Upper lobe of left lung (tissue), 6 donors: ENCODE measurements at regions not wholly inside any gene's neighbourhood (a gene's known extent, or its start where the extent isn't known, plus 50 kb on each side); places are given as distances from the start of the nearest gene placed in this dataset.

ENCODE experiments used
- ATAC-seq, 2 donors: fragments of 200-7000 bp; cut with Tn5 transposase; one replicate each; pipeline ENCODE4 v1.9.1; 2022; ENCODE audit warnings: mild to moderate bottlenecking in 2 of 2, moderate library complexity in 2 of 2; ENCODE audit not compliant: low FRiP score in 2 of 2
- DNase-seq, 2 donors: peaks; one replicate each; pipeline ENCODE4 v3.0.0-alpha.2; 2019 to 2020
- H3K27ac ChIP-seq, 4 donors: fragments of 200-600 bp; sonication (generic); one replicate each; pipeline ENCODE4 v1.5.1; 2016 to 2019
- H3K27me3 ChIP-seq, 4 donors: fragments of 200-600 bp; sonication (generic); one replicate each; pipeline ENCODE4 v1.5.1; 2017 to 2019
- H3K36me3 ChIP-seq, 4 donors: fragments of 200-600 bp; sonication (generic); one replicate each; pipeline ENCODE4 v1.5.1; 2016 to 2019
- H3K4me1 ChIP-seq, 4 donors: fragments of 200-600 bp; sonication (generic); one replicate each; pipeline ENCODE4 v1.5.1; 2018 to 2019
- H3K4me3 ChIP-seq, 4 donors: fragments of 200-600 bp; sonication (generic); one replicate each; pipeline ENCODE4 v1.5.1; 2017 to 2019; ENCODE audit warnings: mild to moderate bottlenecking in 2 of 4, moderate library complexity in 1 of 4
- H3K9me3 ChIP-seq, 4 donors: fragments of 200-600 bp; sonication (generic); one replicate each; pipeline ENCODE4 v1.5.1; 2018 to 2019
- CTCF ChIP-seq, 6 experiments: fragments of 450-650 bp in 4 of 6; fragments of 200-600 bp in 2 of 6; sonication (generic) in 2 of 6; IDR thresholded peaks; one replicate each; pipeline ENCODE4 v1.5.1; 2016 to 2019; ENCODE audit warnings: antibody characterized with exemption in 6 of 6
- EP300 ChIP-seq, 4 donors: sonication (generic); formaldehyde crosslinking; IDR thresholded peaks; one replicate each; pipeline ENCODE4 v1.5.1; 2017; ENCODE audit warnings: antibody characterized with exemption in 4 of 4, control low read depth in 2 of 4
- POLR2A ChIP-seq, 4 donors: fragments of 450-650 bp; IDR thresholded peaks; one replicate each; pipeline ENCODE4 v1.5.1; 2016 to 2017; ENCODE audit warnings: antibody characterized with exemption in 4 of 4, mild to moderate bottlenecking in 2 of 4
- POLR2AphosphoS5 ChIP-seq, 2 donors: sonication (generic); formaldehyde crosslinking; IDR thresholded peaks; one replicate each; pipeline ENCODE4 v1.5.1; 2017; ENCODE audit warnings: antibody characterized with exemption in 2 of 2
- WGBS, 2 donors: methylation state at CpG; one replicate each; pipeline ENCODE4 v1.1.5; 2017 to 2018; 5-methylcytosine and 5-hydroxymethylcytosine counted together
- donor health status: DM: no; HTN: no; CAD: no; lungs with moderate emphysema.
- donor health status: DM: no; HTN: yes; CAD: no; lungs with severe emphysema.

GRCh38 chr6:133033263-133033662 is 207.9 kb upstream of the EYA4 start:
- no peaks in the 10 kb centered on the region for H3K27me3 ChIP-seq
- TF ChIP-seq POLR2AphosphoS5 (IDR thresholded peaks at IDR 0.05) (no peak), CTCF (IDR thresholded peaks at IDR 0.05) (no peak), POLR2A (IDR thresholded peaks at IDR 0.05) (no peak), EP300 (IDR thresholded peaks at IDR 0.05) (no peak)
- 88 to 89% methylated on average over 4 of the region's 4 CpGs for WGBS, 2 donors
- H3K36me3 ChIP-seq: no peaks in the 10 kb centered on the region
- no peak for DNase-seq
- no peak overlapping the region for H3K27ac ChIP-seq
- H3K4me3 ChIP-seq: no peak overlapping the region
- no peaks in the 10 kb centered on the region for H3K9me3 ChIP-seq
- H3K4me1 ChIP-seq: no peaks in the 10 kb centered on the region
- no peak for ATAC-seq

- DNase-seq (no peak), ATAC-seq (no peak)
- Histone ChIP-seq H3K4me3 (no peak overlapping the region), H3K27ac (no peak overlapping the region), H3K27me3 (no peaks in the 10 kb centered on the region), H3K9me3 (no peaks in the 10 kb centered on the region), H3K36me3 (no peaks in the 10 kb centered on the region), H3K4me1 (no peaks in the 10 kb centered on the region)
- TF ChIP-seq CTCF (IDR thresholded peaks at IDR 0.05) (no peak), POLR2AphosphoS5 (IDR thresholded peaks at IDR 0.05) (no peak), EP300 (IDR thresholded peaks at IDR 0.05) (no peak), POLR2A (IDR thresholded peaks at IDR 0.05) (no peak)
- WGBS, 2 donors: 67 to 73% methylated on average over 8 of the region's 8 CpGs
These were observed 206.5 kb upstream of the EYA4 start for GRCh38 chr6:133034509-133035206.

GRCh38 chr6:133040094-133040802 is 200.9 kb upstream of the EYA4 start:
- no peak for ATAC-seq

GRCh38 chr6:133040803-133041419 is 200.2 kb upstream of the EYA4 start:
- TF ChIP-seq POLR2AphosphoS5 (IDR thresholded peaks at IDR 0.05): no peak
- TF ChIP-seq CTCF (IDR thresholded peaks at IDR 0.05): no peak
- no peak for TF ChIP-seq EP300 (IDR thresholded peaks at IDR 0.05)
- no peak for TF ChIP-seq POLR2A (IDR thresholded peaks at IDR 0.05)
- no peaks in the 10 kb centered on the region for H3K4me1 ChIP-seq
- H3K4me3 ChIP-seq: no peak overlapping the region
- no peak for ATAC-seq
- H3K36me3 ChIP-seq: no peaks in the 10 kb centered on the region
- no peak for DNase-seq
- WGBS, 2 donors: 74 to 92% methylated on average over 2 of the region's 2 CpGs
- H3K27ac ChIP-seq: no peak overlapping the region
- H3K9me3 ChIP-seq: no peaks in the 10 kb centered on the region
- H3K27me3 ChIP-seq: no peaks in the 10 kb centered on the region

More at GRCh38 chr6:133040094-133040802, 200.9 kb upstream of the EYA4 start:
- H3K4me1 ChIP-seq: no peaks in the 10 kb centered on the region
- WGBS, 2 donors: 77 to 85% methylated on average over 3 of the region's 3 CpGs
- no peak overlapping the region for H3K27ac ChIP-seq
- no peak for DNase-seq
- no peak for TF ChIP-seq CTCF (IDR thresholded peaks at IDR 0.05)
- TF ChIP-seq POLR2AphosphoS5 (IDR thresholded peaks at IDR 0.05): no peak
- no peak for TF ChIP-seq EP300 (IDR thresholded peaks at IDR 0.05)
- no peak for TF ChIP-seq POLR2A (IDR thresholded peaks at IDR 0.05)
- H3K9me3 ChIP-seq: no peaks in the 10 kb centered on the region
- H3K27me3 ChIP-seq: no peaks in the 10 kb centered on the region
- H3K4me3 ChIP-seq: no peak overlapping the region
- H3K36me3 ChIP-seq: no peaks in the 10 kb centered on the region
